ENCODE measurements at regions not wholly inside any gene's neighbourhood (a gene's known extent, or its start where the extent isn't known, plus 50 kb on each side); places are given as distances from the start of the nearest gene placed in this dataset.

DNA sequence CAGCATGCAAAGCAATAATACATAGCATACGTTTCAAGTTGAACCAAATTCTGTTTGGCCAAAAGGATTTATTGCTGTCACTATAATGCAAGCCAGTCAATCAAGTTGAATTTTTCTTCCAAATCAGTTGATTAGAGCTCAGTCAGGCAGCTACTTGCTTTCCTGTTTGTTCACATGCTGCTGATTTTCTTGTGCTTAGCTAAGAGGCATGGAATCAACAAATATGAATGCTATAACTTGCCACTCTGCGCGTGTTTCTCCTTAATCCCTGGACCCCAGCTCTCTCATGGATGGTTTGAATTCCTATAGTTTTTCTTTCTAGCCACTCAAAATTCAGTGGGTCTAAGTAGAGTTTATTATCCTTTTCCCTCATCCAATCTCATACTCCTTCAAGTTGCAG lies 311.3 kb downstream of the KLF5 start:
- H3K36me3 Mint-ChIP-seq = no peaks in the 10 kb centered on the region
- no peak overlapping the region for H3K4me3 Mint-ChIP-seq
- no peak overlapping the region for H3K27ac Mint-ChIP-seq

DNA sequence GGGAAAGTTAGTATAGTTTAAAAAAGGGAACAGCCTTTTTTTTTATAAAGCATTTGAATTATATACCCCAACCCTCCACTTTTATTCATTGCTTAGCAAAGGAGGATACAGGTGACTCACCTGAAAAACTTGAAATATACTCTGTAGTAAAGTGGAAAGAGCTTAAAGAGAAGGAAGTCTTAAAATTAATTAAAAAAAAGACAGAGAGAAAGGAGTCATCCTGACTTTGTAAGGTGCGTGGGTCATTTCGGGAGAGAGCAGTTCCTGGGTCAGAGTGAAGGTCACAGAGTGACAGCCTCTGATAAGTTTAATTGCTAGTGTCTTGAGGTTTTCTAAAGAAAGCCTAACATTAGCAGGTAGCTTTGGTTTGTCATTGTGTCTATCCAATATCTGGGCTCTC lies 310.3 kb downstream of the KLF5 start:
- no peak for ATAC-seq
- Mint-ChIP-seq H3K36me3 (no peaks in the 10 kb centered on the region), H3K27me3 (no peaks in the 10 kb centered on the region), H3K4me1 (no peaks in the 10 kb centered on the region), H3K9me3 (no peaks in the 10 kb centered on the region), H3K4me3 (no peak overlapping the region), H3K27ac (no peak overlapping the region)

More for the DNA sequence above, 311.3 kb downstream of the KLF5 start:
- ATAC-seq = no peak
- Mint-ChIP-seq H3K9me3 (no peaks in the 10 kb centered on the region), H3K4me1 (no peaks in the 10 kb centered on the region), H3K27me3 (no peaks in the 10 kb centered on the region)

DNA sequence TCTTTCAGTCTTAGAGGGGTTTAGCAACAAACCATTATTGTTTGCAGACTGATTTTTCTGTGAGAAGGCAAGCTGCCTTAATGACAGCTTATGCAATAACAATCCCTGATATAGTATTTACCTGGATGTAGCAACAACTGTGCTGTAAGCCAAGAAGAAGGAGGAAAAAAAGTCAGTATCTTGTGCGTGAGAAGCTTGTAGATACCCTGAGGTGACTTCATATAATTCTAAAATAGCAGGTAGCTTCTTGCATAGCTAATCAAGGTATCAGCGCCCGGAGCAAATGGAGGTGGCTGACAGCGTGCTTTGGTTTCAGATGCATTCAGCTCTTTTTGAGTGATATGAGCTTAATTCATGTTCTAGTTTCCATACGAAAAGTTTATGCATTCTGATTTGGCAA lies 309.8 kb downstream of the KLF5 start:
- Mint-ChIP-seq H3K27me3 (no peaks in the 10 kb centered on the region), H3K9me3 (no peaks in the 10 kb centered on the region), H3K36me3 (no peaks in the 10 kb centered on the region), H3K4me1 (no peaks in the 10 kb centered on the region), H3K27ac (no peak overlapping the region), H3K4me3 (no peak overlapping the region)
- ATAC-seq = no peak

DNA sequence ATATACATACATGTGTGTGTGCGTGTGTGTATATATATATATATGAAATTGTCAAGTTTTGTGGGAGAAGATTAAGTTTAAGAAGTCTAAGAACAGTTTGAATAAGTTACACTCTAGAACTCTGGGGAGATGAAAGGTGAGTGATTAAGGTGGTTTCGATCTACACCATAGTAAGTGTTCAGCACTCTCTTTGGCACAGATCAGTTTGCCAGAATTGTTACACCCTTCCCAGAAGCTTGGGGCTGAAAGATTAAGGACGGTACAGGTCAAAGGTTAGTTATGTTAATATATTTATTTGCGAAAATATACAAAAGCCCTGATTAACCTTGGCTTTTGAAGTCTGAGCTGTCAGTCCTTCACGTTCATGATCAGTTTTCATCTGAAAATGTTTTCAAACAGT lies 309.1 kb downstream of the KLF5 start:
- H3K27me3 Mint-ChIP-seq = no peaks in the 10 kb centered on the region
- no peak for ATAC-seq
- no peak overlapping the region for H3K4me3 Mint-ChIP-seq
- no peaks in the 10 kb centered on the region for H3K9me3 Mint-ChIP-seq
- no peaks in the 10 kb centered on the region for H3K4me1 Mint-ChIP-seq
- no peaks in the 10 kb centered on the region for H3K36me3 Mint-ChIP-seq
- H3K27ac Mint-ChIP-seq = no peak overlapping the region

DNA sequence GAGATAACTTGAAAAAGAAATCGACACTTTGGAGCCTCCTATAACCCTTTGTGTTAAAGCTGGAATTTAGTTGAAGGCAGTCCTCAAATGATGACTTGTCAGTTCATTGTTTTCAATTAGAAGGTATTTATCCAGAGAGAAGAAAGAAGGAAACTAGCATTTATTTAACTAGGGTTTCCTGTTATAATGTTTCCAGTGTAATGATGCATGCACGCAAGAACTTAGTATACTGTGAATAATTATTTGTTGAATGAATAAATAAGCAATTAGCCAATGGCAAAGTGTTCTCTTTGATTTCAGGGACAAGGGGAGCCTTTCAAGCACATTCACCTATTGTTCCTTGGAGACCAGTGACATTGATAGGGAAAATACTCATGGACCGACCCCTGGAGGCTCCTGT lies 307.4 kb downstream of the KLF5 start:
- Mint-ChIP-seq H3K27me3 (no peaks in the 10 kb centered on the region), H3K9me3 (no peaks in the 10 kb centered on the region), H3K36me3 (no peaks in the 10 kb centered on the region), H3K4me3 (no peak overlapping the region), H3K27ac (no peak overlapping the region), H3K4me1 (no peaks in the 10 kb centered on the region)
- no peak for ATAC-seq

DNA sequence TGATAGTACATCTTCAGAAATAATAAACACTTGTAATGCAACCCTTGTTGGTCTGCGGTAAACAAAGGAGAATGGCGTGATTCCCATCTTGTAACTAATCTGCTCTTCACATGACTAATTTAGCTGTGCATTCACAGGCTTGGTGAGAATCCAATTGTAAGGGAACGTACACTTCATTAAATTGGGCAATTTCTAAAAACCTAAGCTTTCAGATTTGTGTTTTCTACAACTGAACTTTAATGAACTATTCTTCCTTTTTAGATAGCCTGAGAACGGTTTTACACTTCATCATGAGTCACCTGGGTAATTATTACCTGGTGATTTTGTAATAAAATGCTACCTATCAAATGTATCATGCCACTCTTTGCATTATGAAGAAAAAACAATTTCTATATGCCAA lies 306.9 kb downstream of the KLF5 start:
- no peak overlapping the region for H3K4me3 Mint-ChIP-seq
- H3K27ac Mint-ChIP-seq = no peak overlapping the region

DNA sequence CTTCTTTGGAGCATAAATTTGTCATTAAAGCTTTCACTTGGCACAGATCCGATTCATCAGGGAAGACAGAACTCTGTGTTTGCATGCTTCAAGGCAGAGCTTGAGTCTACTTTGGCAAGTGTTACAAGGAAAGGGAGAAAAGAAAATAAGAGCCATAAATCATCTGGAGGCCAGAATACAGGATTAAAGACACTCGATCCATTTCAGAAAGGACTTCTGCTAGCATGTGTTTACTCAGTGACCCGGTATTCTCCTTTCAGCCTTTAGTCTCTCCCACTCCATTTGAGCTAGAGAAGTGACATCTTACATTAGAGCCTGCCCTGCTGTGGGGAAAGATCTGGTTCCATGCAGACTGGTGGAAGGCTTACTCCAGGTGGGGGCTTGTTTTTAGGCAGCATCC lies 306.4 kb downstream of the KLF5 start:
- Mint-ChIP-seq H3K4me3 (no peak overlapping the region), H3K36me3 (no peaks in the 10 kb centered on the region), H3K9me3 (no peaks in the 10 kb centered on the region), H3K27me3 (no peaks in the 10 kb centered on the region), H3K4me1 (no peaks in the 10 kb centered on the region), H3K27ac (no peak overlapping the region)
- ATAC-seq = no peak

More for the DNA sequence above, 306.9 kb downstream of the KLF5 start:
- Mint-ChIP-seq H3K36me3 (no peaks in the 10 kb centered on the region), H3K9me3 (no peaks in the 10 kb centered on the region), H3K27me3 (no peaks in the 10 kb centered on the region), H3K4me1 (no peaks in the 10 kb centered on the region)
- ATAC-seq = no peak

DNA sequence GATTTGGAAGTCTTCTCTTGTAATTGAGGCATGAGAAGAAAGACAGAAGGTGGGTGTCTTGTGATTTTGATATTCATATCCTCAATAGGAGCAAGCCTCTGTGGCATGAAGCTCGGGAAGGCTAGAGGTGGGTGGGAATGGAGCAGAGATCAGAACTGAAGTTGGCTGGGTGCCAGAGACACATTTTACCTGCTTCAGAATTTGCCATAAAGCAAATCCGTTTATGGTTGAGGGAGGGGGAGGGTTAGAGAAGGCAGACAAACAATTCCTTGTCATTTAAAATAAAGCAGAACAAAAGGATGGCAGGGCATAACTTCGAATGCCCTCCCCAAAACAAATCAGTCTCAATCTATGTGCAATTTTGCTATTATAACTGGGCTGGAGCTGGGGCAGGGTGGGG lies 305.9 kb downstream of the KLF5 start:
- no peak for ATAC-seq
- no peak overlapping the region for H3K27ac Mint-ChIP-seq
- no peaks in the 10 kb centered on the region for H3K9me3 Mint-ChIP-seq
- no peak overlapping the region for H3K4me3 Mint-ChIP-seq
- no peaks in the 10 kb centered on the region for H3K27me3 Mint-ChIP-seq
- no peaks in the 10 kb centered on the region for H3K36me3 Mint-ChIP-seq
- H3K4me1 Mint-ChIP-seq = no peaks in the 10 kb centered on the region

DNA sequence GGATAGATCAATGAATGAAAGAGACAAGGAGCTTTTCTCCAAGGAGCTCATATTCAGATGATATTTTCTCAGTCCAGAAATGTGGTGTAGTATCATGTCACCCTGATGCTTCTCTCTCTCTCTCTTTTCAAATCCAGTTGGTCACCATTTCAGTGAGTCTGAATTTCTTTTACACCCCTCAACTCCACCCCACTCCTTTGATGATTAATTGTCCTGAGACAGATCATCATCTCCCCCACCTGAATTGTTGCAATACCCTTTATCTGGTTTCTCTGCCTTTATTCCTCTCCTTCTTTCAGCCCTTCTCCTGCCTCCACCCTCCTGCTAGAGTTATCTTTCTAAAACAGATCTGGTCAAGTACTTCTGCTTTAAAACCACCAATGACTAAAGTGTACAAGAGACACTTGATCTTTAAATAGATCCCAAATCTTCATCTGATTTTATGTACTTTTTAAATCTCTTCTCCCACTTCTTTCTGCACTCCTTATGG lies 299.8 kb downstream of the KLF5 start:
- H3K36me3 Mint-ChIP-seq = no peaks in the 10 kb centered on the region
- H3K4me3 Mint-ChIP-seq = no peak overlapping the region
- ATAC-seq = no peak
- H3K27ac Mint-ChIP-seq = no peak overlapping the region
- no peaks in the 10 kb centered on the region for H3K27me3 Mint-ChIP-seq
- no peaks in the 10 kb centered on the region for H3K9me3 Mint-ChIP-seq
- H3K4me1 Mint-ChIP-seq = no peaks in the 10 kb centered on the region

DNA sequence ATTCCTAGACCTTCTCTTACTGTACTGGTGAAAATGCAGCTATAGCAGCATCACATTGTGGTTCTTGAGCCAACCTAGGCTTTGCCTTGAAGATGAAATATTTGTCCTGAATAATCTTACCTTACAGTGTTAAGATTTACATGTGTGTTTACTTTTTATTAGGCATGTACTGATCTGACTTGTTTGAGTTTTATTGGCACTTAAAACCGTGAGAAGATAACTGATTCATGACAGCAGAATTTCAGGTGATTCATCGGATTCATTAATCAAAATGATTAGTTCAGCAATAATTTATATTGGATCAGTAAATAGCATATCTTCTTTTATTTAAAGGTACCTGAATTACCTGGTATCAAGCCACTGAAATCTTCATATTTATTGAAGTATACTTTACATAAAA lies 296.3 kb downstream of the KLF5 start:
- H3K27ac Mint-ChIP-seq = no peak overlapping the region
- no peak overlapping the region for H3K4me3 Mint-ChIP-seq
- H3K4me1 Mint-ChIP-seq = no peaks in the 10 kb centered on the region
- H3K36me3 Mint-ChIP-seq = no peaks in the 10 kb centered on the region
- H3K9me3 Mint-ChIP-seq = no peaks in the 10 kb centered on the region
- H3K27me3 Mint-ChIP-seq = no peaks in the 10 kb centered on the region
- ATAC-seq = no peak

DNA sequence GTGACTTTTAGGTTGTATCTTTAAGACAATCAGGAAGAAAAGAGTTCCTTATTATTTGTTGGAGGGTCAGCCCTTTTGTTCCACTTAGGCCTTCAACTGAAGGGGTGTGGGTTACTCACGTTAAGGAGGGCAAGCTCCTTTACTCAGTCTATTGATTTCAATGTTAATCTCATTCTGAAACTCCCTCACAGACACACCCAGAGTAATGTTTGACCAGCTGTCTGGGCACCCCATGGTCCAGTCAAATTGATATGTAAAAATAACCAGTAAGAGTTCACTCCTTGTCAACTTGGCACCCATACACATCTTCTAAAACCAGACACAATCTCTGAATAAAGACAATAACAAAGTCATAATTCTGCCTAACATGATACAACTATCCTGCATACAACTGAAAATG lies 292.9 kb downstream of the KLF5 start:
- H3K4me3 Mint-ChIP-seq = no peak overlapping the region
- no peaks in the 10 kb centered on the region for H3K4me1 Mint-ChIP-seq
- H3K9me3 Mint-ChIP-seq = no peaks in the 10 kb centered on the region
- H3K27me3 Mint-ChIP-seq = peaks cover 9% of the 10 kb centered on the region
- no peak overlapping the region for H3K27ac Mint-ChIP-seq
- no peaks in the 10 kb centered on the region for H3K36me3 Mint-ChIP-seq
- ATAC-seq = no peak

DNA sequence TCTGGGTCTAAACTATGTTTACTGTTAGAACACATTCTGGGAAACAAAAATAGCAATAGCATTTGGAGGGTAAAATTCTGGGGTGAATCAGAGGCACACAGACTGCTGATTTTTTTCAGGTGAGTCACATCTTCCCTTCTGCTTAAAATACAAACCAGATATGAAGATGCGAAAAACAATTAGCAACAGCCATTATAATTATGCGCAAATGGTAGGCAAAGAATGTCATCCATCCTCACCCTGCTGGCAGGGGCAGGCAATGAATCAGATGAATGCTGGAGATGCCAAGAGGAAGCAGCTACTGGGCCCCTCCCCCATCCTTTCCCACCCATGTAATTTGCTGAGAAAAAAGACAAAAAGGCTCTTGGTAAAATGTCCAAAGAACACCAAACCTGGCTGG lies 282.9 kb downstream of the KLF5 start:
- peaks cover 2% of the 10 kb centered on the region for H3K9me3 Mint-ChIP-seq
- H3K27me3 Mint-ChIP-seq = no peaks in the 10 kb centered on the region
- no peak overlapping the region for H3K4me3 Mint-ChIP-seq
- H3K27ac Mint-ChIP-seq = no peak overlapping the region
- no peaks in the 10 kb centered on the region for H3K36me3 Mint-ChIP-seq
- no peaks in the 10 kb centered on the region for H3K4me1 Mint-ChIP-seq
- no peak for ATAC-seq

DNA sequence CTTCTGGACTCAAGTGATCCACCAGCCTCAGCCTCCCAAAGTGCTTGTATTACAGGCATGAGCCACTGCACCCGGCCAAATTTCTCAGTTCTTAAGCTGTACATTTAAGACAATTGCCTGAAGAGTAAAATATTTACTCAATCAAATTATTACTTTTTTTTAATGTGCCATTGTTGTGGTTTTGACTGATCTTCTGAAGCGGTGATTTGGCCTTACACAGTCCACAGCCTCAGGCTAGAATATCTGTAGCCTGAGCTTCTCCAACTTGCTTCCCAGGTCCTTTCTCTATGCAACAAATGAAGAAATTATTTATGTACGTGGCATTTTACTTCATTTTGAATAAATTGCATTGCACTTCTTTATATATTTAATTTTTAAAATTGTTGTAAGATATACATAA lies 281.3 kb downstream of the KLF5 start:
- Mint-ChIP-seq H3K4me1 (no peaks in the 10 kb centered on the region), H3K36me3 (no peaks in the 10 kb centered on the region), H3K4me3 (no peak overlapping the region), H3K27me3 (no peaks in the 10 kb centered on the region), H3K27ac (no peak overlapping the region), H3K9me3 (no peaks in the 10 kb centered on the region)
- ATAC-seq = no peak

DNA sequence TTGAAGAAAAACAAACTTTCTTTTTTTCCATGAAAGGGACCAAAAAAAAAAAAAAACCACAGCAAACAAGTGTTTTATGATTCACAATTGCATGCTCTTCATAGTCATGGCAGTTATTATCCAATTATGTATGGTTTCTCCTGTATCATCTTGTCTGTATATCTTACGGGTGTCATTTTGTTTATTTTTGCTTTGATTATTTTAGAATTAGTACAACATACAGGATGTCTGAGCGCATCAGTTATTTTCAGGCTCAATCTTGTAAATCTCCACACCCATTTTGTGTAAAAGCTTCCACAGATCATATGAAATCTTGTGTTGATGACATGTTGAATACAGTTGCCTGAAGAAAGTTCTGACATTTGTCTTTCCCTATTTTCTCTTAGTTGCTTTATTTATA lies 280.3 kb downstream of the KLF5 start:
- no peak overlapping the region for H3K27ac Mint-ChIP-seq
- H3K27me3 Mint-ChIP-seq = no peaks in the 10 kb centered on the region

DNA sequence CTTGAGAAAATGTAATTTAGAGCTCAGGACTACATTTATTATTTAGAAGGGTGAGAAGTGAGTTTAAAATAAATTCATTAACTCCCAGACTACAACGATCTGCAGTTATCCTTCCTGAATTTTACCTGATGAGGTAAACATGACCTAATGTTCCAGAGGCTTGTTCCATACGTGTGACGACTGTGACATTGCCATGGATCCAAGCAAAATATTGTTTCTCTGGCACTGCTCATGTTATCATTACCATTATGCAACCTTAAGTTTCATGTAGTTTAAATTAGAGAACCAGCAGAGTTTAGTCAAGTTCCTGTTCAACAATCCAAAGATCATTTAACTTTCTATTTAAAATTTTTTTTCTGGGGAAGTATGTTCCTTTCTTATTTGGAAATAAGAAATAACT lies 279.6 kb downstream of the KLF5 start:
- no peak for ATAC-seq
- Mint-ChIP-seq H3K4me3 (no peak overlapping the region), H3K4me1 (no peaks in the 10 kb centered on the region), H3K27me3 (no peaks in the 10 kb centered on the region), H3K27ac (no peak overlapping the region), H3K9me3 (no peaks in the 10 kb centered on the region), H3K36me3 (no peaks in the 10 kb centered on the region)

More for the DNA sequence above, 280.3 kb downstream of the KLF5 start:
- Mint-ChIP-seq H3K4me1 (no peaks in the 10 kb centered on the region), H3K9me3 (no peaks in the 10 kb centered on the region), H3K4me3 (no peak overlapping the region), H3K36me3 (no peaks in the 10 kb centered on the region)
- ATAC-seq = no peak

DNA sequence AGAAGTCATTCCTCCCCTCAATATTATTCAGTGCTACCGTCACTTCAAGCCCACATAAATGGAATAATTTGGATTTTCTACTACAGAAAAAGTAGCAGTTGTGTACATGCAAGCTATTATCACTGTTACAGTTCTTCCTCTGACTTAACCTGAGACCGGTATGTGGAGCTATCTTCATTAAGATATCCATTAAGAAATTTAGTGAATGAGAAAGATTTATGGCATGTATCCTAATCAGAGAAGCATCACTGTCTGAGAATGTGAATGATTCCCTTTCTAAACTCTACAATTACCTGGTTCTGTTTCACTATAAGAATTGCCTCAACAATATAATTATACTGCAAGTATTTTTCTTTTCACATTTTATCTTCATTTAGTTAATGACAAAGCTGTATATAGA lies 278.7 kb downstream of the KLF5 start:
- Mint-ChIP-seq H3K36me3 (no peaks in the 10 kb centered on the region), H3K9me3 (no peaks in the 10 kb centered on the region), H3K27me3 (no peaks in the 10 kb centered on the region), H3K27ac (no peak overlapping the region), H3K4me3 (no peak overlapping the region), H3K4me1 (no peaks in the 10 kb centered on the region)
- ATAC-seq = no peak

DNA sequence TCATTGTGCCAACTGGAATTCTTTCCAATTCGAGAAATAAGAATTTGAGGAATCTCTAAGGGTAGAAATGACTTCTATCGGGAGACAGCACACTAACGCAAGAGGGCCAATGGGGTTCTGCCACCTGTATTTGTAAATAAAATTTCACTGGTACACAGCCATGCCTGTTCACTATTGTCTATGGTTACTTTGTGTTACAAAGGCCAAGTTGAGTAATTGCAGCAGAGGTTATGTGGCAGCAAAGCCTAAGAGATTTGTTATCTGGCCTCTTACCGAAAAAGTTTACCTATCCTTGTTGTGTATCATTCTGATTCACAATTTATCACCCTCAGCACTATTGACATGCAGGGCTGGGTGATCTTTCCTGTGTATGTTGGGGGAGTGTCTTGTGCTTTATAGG lies 278.0 kb downstream of the KLF5 start:
- Mint-ChIP-seq H3K27me3 (no peaks in the 10 kb centered on the region), H3K4me3 (no peak overlapping the region), H3K27ac (no peak overlapping the region), H3K4me1 (no peaks in the 10 kb centered on the region), H3K9me3 (peaks cover 4% of the 10 kb centered on the region), H3K36me3 (no peaks in the 10 kb centered on the region)
- no peak for ATAC-seq

Data from stimulated activated memory B cell treated with anti-CD40 and anti-IgM and Interleukin-4, amounts not matched to agents 10 μg/mL and 1 μg/mL and 100 μg/mL, for 72 hours (primary cell).